Tongue (tissue), 1 donor: ENCODE measurements at regions not wholly inside any gene's neighbourhood (a gene's known extent, or its start where the extent isn't known, plus 50 kb on each side); places are given as distances from the start of the nearest gene placed in this dataset.
A peak's percentile ranks its signal among the peaks of the same experiment; 100 is the strongest.

Experiments
- DNase-seq: peaks from one replicate; pipeline ENCODE4 v3.0.0-alpha.2; 2015

DNA sequence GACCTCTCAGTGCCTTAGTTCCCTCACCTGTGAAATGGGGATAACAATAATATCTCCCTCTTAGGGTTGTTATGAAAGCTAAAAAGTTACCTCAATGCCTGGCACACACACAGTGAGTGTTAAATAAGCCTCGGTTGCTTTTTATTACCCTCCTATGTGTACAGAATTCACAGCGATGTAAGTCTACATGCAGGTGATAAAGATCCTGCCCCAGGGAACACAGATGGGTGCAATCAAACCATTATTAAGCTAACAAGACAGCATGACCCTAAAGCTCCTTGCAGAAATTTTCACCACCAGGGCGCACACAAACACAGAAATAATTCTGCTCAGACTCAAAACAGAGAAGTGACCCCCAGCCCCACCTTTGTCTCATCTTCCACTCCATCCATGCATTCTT, 261.9 kb downstream of the SNX10 start:
- no peak for DNase-seq

DNA sequence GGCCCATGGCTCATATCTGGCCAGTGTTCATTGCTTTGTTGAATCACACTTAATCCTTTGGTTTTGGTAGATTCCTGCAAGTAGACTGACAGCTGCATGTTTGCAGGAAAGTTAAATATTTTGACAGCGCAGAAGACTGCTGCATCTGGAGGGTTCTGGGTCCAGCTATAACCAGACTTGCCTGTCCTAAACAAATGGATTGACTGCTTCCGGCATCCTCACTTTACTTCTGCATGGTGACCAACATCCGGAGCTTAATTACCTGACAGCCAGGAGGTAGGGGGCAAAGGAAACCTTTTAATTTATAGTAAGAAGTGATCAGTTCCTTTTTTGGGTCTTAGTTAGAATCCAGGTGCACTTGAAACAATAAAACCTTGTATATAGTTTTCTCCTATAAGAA, 263.3 kb downstream of the SNX10 start:
- no peak for DNase-seq

DNA sequence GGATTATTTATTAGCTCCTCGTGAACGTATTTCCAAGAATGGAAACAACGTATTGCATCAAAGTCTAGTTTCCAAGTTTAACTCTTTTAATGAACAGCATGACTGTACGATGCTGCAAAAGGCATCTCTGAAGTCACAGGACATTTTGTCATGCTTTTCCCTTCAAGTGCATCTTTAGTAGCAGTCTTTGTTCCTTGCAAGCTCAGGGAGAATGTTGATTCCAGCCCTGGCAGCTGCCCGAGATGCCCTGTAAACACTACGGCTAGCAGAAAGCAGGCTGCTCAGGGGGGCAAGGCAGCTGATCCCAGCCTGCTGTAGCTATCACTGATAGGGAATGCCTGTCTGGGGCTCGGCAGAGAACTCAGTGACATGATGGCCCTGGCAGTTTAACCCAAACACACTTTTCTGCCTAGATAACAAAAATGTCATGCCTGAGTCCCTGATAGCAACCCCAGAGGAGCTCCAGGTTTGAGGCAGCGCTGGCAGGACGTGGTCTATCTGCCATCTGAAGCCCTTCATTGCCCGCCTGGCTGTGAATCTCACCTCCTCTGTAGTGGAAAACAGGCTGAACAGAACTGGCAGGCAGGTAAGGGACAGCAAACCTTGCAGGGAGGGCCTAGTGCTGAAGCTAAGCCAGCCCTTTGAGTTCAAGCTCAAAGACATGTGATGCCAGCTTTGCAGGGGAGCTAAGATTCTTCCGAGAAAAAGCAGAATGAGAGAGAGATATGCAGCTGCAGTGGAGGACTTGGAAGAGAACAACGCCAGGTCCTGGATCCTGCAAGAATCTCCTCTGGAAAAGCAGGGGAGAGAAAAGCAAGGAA, 264.6 kb downstream of the SNX10 start:
- no peak for DNase-seq

DNA sequence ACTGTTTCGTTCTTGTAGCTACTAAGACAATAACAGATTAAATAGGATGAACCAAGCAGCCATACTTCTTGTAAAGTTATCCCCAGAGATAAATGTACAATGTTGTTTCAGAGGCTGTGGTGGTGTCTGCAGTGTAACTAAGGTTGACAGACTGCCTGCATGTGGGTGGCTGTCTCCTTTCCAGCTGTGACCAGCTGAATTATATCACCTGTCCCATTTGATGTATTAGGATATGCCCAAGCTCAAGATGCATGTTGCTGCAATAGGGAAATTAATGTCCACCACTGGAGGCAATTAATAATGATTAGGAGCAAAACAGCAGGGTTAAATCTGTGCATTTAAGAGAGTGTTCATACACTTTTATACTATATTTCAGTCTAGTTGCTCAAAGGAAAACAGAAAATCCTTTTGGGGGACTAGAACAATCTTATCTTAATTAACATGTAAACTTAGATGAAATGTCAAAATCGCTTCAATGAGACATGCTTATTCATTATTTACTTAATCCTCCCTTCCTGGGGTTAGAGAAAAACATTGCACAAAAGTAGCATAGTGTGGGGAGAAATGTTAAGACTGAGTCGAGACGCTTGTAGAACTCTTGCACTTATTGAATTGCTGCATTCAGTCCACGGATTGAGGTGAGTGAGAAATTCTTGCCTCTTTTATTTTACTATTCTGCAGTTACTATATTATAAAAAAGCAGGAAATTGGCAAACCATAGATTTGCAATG, 269.0 kb downstream of the SNX10 start:
- no peak for DNase-seq

DNA sequence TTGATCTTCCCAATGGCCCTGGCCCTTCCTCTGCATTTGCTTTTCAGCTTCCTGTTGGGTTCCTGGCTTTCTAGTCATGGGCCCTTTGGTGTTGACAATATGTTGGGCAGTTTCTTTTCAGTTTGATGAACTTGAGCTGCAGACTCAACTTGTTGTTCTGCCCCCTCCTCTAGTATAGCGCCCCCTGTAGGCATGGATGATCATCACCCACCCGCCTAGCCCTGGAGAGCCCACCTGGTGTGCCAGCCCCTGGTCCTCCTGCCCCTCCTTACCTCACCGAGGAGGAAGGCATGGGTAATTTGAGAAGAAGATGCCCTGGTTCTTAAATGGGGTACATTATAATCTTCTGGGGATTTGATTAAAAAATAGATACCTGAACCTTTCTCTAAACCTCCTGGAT, 271.2 kb downstream of the SNX10 start:
- no peak for DNase-seq

DNA sequence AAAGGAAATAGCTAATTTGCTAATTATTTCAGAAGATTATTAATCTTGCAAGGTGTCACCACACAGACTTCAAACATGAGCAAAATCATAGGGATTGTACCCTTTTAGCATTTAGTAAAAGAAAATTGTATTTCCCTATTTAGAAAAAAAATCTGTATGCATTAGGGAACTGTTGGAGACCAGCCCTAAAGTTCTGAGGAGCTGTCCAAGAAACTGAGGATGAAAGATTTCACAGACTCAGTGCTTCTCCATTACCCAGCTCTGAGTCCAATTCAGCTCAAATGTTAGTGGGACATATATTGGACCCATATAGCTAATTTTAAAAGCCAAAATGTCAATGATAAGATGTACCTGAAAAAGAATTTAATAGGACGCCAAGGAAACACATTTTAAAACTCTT, 271.7 kb downstream of the SNX10 start:
- no peak for DNase-seq

DNA sequence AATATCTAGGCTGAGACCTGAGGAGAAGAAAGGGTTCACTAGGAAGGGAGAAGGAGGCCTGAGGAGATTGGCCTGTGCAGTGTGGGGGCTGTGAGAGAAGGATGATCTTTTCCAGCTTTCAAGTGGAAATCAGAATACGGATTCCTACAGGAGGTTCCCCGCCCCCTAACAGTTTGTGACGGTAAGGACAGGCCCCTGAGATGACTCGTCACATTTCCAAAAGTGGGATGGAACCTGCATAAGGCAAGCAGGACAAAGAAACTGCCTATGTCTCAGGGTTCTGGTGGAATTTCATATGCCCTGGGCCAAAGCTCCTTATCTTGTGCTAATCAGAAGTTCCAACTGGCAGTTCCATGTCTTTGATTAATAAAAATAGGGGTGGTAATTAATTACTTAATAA, 275.6 kb downstream of the SNX10 start:
- no peak for DNase-seq

DNA sequence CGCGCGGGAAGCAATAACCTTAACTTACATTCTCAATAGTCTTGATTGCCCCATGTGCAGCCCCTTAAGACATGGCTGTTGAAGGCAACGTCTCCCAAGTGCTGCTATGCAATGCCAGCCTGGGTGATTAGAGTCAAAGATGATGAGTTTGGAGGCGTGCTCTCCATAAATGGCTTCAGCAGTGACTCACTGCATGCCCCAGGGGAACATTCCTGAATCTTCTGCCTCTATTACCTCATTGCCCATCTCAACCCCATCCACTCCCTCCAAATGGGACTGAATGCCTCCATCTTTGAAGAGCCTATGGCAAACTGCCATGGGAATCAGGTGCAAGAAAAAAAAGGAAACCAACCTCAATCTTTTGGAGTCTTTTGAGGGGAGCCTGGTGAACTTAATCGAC, 282.8 kb downstream of the SNX10 start:
- no peak for DNase-seq

DNA sequence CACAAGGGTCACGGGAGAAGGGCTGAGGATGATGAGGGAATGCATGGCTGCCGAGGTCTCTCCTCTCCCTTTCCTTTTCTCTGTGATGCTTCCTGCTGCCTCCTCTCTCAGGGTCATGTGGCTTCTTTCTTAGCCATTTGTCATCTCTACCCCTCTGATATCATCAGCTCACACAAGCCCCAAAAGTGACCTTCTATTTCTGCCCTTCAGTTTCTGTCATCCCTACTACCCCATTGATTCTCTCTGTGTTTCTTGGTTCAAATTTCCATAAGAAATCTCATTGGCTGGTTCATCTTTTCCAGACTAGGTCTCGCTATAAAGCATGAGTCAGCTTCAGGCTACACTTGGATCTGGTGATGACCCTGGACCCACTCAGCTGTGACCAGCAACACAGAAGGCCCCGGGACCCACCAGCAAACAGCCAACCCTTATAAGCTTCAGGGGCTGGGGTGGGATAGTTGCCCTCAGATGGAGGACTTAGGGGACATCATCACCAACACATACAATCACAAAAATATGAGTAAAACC, 284.3 kb downstream of the SKAP2 start:
- no peak for DNase-seq

DNA sequence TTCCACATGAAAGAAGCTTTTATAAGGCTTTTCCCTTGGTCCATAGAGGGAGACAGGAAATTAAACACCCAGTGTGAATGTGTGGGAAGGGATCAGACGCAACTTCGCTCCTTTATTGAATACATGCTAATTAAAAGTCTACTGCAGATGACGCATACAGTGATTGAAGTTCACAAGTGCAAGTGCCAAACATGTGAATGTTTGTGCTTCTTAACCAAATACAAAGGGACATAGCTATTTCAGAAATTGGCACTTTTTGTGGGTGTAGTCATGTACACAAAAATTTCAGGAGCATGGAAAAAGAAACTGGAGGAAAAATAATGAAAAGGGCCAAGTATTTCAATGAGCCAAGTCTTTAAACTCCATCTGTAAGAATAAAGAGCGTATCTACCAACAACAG, 283.7 kb downstream of the SKAP2 start:
- peak; percentile 44 for DNase-seq

DNA sequence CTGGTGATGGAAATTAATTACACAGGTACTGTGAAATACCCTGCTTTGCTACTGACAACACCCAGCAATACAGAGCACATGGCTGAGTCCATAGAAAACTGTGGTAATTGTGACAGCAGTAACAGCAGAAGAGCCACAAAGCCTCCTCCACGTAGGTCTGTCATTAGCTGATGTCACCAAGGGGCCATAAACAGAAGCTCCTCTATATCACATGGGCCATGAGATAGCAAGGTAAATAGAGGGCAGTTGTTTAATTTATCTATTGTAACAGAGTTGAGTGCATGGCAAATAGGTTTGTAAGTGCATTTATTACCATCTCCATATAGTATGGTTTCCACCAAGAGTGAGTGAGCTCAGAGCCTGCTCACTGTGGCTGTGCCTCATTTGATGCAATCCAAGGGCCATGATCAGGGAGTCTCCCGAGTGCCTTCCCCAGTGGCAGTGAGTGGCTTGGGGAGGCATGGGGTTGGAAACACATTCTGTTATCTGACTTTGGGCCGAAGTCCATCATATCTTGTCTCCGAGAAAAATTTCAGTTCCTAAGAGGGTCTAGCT, 281.2 kb downstream of the SKAP2 start:
- no peak for DNase-seq

DNA sequence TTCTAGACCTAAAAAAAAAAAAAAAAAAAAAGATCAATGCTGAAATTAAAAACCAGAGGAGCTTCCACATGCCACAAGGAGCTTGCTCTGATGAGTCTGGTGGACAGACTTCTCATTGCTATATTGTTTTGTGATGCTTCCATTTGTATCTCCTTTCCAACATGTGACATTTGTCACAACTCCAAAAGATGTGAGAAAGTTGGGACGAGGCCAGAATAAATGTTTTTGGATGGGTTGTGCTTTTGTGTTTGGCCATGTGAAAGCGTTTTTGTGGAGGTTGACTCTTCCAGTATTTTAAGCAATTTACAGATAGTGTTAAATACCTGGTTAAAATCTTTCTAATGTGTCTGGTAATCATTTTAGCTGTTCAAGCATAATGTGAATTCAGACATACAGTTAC, 280.1 kb downstream of the SKAP2 start:
- DNase-seq = no peak

DNA sequence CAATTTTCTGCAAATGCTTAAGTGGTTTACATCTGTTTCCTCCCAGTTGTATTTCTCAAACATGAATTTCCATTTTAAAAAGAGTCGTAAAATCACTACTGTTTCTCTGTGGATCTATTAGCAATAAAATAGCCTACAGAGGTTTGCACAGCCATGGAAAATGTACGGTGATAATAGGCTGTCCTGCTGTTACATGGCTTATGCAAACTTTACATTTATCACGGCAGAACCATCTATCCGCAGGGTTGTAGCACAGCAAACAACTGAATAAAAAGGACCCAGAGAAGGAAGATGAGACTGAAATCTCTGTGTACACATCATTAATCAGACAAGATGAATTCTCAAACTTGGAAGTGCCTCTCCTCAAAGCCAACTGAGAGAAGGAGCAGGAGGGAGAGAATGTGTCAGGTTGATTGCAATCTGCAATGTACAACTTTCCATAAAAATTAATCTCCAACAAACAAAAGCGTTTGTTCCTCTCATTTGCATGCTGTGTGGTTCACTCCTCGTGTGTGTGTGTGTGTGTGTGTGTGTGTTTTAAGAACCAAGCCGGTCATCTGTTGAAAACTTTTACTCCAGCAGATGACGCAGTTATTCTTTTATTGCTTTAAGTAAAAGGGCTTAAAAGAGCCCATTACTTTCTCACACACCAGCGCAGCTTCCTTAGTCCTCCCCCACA, 279.3 kb downstream of the SKAP2 start:
- no peak for DNase-seq

DNA sequence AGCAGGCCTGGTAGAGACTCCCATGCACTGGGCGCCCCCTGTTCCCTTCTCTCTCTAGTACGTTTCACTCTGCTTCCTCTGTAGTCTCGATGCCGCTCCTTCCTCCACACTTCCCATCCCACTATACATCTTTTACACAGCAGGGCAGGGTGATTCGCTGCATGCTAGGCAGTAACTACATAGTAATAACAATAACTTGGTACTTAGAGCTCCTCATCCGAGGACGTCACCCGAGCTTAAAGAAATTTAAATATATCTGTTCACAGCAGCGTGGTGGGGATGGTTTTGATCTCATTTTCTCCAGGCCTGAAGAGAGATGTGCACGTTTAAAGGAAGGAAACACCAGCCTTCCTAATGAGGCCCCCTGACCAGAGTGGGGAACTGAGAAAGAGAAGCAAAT, 276.9 kb downstream of the SKAP2 start:
- no peak for DNase-seq

DNA sequence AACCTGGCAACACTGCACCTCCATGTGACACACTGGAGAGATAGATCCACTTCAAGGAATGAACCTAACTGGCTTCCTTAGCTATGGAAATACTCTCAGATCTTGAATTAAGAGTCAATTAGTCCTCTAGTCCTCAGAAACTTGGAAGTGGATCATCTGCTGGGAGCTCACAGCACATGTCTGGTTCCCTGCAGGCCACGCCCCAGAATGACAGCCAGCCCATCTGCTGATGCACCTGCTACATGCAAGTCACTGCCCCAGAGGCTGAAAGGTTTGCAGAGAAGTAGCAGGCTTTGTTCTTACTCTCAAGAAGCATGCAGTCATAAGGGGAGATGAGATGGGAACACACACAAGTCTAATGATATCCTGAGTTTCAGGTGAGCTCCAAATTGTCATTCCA, 275.9 kb downstream of the SKAP2 start:
- peak; percentile 30 for DNase-seq

DNA sequence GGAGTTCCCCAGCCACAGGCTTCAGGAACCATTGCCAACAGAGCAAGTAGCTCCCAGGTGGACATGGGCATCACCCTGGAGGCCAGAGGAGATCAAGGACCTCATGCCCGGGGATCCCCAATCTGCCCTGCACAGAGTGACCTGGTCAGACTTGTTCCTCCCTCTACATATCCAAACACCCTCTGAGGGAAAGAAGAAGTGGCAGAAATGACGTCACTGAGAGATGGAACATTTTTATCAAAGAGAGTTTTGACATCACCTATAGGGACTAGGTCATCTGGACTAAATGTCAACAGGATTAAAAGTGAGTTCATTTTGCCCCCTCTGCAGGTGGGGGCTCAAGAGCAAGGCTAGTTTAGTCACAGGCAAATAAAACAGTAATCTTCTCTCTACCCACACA, 273.7 kb downstream of the SKAP2 start:
- DNase-seq = no peak

DNA sequence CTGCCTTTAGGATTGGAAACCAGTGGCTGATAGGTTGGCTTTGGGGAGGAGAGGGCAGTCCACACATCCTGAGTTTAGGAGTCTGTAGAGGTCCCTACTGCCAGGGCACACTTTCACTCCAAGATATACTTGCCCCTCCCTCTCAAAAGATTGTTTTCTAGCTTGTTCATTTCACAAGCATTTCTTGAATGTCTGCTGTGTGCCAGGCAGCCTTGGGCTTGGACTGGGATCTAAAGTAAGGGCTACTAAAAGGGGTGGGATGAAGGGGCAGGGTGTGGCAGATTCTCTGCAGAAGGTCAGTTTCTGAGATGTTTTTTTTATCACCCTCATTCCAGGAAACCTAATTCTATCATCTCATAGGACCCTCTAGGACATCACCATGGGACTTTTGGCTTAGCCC, 272.4 kb downstream of the SKAP2 start:
- DNase-seq = no peak

DNA sequence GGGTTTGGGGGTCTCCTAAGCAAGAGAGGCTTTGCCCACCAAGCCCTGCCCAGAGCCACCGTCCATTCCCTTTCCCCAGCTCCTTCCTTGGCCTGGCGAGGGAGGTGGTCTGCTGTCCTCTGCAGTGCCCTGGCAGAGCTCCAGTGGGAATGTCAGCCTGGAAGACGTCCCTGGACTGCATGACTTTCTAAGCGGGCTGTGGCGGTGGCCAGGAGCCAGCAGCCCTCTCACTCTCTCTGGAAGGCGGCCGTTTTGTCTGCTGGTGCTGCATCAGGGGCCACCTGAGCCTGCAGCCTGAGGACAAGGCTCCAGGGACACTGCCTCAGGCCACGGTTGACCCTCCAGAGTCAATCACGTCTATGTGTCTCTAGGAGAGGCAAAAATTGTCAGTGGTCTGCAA, 271.0 kb downstream of the SKAP2 start:
- peak; percentile 63 for DNase-seq

DNA sequence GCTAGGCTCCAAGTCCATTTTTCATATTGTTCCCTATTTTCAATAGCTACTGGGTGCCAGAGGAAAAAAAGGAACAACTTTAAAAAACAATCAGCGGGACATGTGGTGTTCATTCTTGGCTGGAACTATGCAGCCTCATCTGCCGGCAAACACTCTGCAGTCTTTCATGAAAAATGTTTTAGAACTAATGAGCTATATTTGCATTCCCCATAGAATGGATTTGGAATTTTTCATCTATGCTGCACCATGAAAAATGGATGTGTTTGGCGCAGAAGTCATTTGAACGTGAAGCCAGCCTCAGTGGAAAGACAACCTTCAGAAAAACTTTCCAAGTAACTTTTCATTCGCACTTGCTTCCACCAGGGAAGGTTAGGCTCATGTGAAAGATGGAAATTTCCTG, 270.5 kb downstream of the SKAP2 start:
- peak; percentile 64 for DNase-seq

DNA sequence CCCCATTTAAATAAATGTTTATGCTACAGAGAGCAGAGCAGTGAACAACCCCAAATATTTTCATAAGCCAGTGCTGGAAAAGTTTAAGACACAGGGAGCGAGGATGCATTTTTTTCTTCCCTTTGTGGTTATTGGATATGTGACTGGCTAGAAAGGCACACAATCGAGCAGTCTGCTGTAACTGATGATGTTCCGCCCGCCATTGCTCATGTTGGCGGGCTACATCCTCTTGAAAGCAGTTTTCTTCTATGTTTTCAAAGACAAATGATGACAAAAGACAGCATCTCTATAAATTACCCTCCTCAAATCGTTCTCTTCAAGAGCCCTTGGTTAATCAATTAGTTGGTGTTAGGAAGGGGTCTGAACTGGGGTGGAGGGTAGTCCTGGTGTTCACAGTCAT, 269.8 kb downstream of the SKAP2 start:
- DNase-seq = peak; percentile 6

DNA sequence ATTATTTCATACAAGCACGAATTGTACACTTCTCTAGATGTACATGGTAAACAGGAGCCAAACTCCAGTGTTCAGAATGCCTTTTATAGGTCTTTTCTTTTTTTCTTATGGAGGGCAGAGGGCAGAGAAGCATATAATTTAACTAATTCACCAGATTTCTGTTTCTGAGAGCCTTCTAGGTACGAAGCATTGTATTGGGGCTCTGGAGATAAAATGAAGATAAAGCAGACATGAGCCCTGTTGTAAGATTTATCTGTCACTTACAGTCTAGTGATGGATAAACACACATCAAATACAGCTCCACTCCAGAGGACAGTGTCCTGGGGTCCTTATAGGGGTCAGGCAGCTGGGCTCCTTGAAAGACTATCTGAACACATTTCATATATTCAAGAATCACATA, 265.5 kb downstream of the SKAP2 start:
- DNase-seq = no peak

DNA sequence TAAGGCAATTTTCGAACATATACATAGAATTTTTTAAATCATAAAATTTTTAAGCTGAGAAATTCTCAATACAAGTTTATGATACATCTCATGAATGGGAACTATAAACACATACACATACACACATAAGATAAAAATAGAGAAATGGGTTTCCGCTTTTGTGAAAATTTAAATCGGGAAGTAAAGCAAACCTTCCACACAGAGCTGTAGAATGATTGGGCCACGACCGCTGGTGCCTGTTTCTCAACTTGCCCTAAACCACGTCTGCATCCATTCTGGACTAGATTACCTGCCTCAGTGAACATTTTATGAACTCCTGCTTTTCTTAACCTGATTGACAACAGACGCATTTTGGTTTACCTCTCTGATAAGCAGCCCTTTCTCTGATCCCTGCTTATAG, 264.4 kb downstream of the SKAP2 start:
- no peak for DNase-seq

DNA sequence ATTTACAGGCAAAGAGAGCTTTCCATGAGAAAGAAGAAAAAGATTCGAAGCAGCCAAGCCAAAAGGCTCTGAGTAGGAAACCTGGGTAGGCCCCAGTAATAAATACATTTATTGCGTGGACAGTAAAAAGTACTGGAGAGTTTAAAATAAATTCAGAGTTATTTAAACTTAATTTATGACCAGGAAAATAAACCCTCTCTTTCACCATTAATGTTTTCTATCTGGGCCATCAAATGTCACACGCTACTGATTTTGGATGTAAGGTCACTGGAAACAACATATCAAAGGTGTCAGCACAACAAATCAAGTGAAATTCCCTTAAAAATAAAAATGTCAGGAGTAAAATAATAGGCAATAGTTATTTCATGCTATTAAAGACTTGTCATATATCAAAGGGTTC, 264.0 kb downstream of the SKAP2 start:
- DNase-seq = no peak
